ENCODE measurements at regions not wholly inside any gene's neighbourhood (a gene's known extent, or its start where the extent isn't known, plus 50 kb on each side); places are given as distances from the start of the nearest gene placed in this dataset.

DNA sequence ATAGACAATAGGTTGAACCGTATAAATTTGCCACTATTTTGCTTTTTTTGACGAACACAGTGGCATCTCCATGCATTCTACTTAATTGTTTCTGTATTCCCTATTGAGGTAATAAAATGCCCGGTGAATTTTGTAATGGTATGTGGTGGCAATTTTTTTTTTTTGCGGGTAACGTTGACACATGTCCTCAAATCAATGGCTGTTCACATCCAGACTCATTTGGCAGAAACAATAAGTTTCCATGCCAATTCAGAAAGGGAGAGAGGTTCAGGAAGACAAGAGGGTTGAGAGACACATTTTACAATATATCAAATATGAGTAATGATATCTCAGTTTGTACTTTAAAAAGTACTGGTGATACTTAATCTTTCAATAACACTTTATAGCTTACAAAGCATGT is 463.9 kb downstream of the WDR72 start:
- no peaks in the 10 kb centered on the region for H3K4me1 ChIP-seq
- TF ChIP-seq, protein P1, sequence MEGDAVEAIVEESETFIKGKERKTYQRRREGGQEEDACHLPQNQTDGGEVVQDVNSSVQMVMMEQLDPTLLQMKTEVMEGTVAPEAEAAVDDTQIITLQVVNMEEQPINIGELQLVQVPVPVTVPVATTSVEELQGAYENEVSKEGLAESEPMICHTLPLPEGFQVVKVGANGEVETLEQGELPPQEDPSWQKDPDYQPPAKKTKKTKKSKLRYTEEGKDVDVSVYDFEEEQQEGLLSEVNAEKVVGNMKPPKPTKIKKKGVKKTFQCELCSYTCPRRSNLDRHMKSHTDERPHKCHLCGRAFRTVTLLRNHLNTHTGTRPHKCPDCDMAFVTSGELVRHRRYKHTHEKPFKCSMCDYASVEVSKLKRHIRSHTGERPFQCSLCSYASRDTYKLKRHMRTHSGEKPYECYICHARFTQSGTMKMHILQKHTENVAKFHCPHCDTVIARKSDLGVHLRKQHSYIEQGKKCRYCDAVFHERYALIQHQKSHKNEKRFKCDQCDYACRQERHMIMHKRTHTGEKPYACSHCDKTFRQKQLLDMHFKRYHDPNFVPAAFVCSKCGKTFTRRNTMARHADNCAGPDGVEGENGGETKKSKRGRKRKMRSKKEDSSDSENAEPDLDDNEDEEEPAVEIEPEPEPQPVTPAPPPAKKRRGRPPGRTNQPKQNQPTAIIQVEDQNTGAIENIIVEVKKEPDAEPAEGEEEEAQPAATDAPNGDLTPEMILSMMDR (IDR thresholded peaks at IDR 0.05; ENCODE audit: borderline replicate concordance) = no peak
- H3K27ac ChIP-seq (replicated peaks) = no peak overlapping the region
- H3K27me3 ChIP-seq (ENCODE audit: low read depth) = no peaks in the 10 kb centered on the region
- no peak overlapping the region for H3K4me3 ChIP-seq
- no peak for DNase-seq
- intact Hi-C loops (cut with micrococcal nuclease) = no loop called here
- no peaks in the 10 kb centered on the region for H3K9me3 ChIP-seq (replicated peaks)
- H3K36me3 ChIP-seq = no peaks in the 10 kb centered on the region

DNA sequence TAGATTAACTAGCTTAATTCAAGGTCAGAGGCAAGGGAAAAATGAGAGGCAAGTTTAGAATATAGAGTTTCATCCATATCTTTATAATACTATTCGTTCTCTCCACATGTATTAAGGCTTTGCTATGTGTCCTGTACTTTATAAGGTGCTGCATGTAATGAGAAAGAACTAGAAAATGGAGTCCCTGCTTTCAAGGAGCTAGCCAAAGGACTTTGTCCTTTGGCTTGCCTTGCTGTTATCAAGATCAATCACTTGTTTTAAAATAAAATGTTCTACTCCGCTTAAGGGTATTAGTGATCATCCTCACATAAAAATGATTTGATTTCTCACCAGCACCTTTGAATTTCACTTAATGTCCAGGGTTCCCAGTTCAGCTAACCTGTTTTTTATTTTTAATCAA is 470.9 kb downstream of the WDR72 start:
- Histone ChIP-seq H3K27me3 (ENCODE audit: low read depth) (no peaks in the 10 kb centered on the region), H3K36me3 (no peaks in the 10 kb centered on the region), H3K4me1 (no peaks in the 10 kb centered on the region), H3K4me3 (no peak overlapping the region), H3K9me3 (replicated peaks) (peaks cover 5% of the 10 kb centered on the region), H3K27ac (replicated peaks) (no peak overlapping the region)
- intact Hi-C loops (cut with micrococcal nuclease) = no loop called here
- TF ChIP-seq, protein P1 (IDR thresholded peaks at IDR 0.05; ENCODE audit: borderline replicate concordance) = no peak
- DNase-seq = no peak

DNA sequence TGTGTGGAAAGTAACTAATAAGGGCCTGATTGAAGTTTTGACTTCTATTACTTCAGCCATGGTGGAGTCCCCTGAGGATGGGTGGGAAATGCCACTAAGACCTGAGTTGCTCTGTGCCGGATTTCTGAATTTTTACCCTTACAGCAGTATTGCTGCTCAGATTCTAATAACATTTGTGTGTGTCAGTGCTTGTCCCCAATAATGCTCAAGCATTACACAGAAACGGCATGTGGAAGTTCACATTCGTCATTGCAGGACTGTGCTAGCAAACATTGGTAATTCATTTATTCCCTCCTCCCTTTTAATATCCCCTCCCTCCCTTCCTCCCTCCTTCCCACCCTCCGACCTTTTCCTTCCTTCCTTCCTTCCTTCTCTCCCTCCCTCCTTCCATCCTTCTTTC is 484.5 kb upstream of the ONECUT1 start:
- intact Hi-C loops (cut with micrococcal nuclease) = no loop called here
- Histone ChIP-seq H3K27ac (replicated peaks) (no peak overlapping the region), H3K4me1 (no peaks in the 10 kb centered on the region), H3K9me3 (replicated peaks) (peaks cover 6% of the 10 kb centered on the region), H3K4me3 (no peak overlapping the region), H3K36me3 (no peaks in the 10 kb centered on the region), H3K27me3 (ENCODE audit: low read depth) (no peaks in the 10 kb centered on the region)
- TF ChIP-seq, protein P1 (IDR thresholded peaks at IDR 0.05; ENCODE audit: borderline replicate concordance) = no peak
- DNase-seq = no peak

DNA sequence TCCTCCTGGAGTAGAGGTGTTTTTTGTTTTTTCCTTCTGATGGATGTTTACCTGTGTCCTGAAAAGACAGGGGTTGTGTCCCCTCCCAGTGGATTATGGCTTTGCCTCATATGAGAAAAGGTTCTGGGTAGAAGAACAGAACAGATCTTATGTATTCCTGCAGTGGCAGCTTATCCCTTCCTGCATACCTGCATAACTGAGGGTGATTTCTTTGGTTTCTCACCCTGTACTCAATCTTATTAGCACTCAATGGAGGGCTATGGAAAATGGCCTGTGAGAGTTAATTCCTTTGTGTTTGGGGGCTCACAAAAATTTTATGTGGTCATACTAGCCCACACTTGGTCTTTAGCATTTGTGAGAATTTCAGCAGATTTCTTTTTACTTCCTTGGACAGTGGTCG is 482.0 kb upstream of the ONECUT1 start:
- intact Hi-C loops (cut with micrococcal nuclease) = no loop called here
- Histone ChIP-seq H3K4me1 (no peaks in the 10 kb centered on the region), H3K9me3 (replicated peaks) (no peaks in the 10 kb centered on the region), H3K27me3 (ENCODE audit: low read depth) (no peaks in the 10 kb centered on the region), H3K4me3 (no peak overlapping the region), H3K36me3 (no peaks in the 10 kb centered on the region), H3K27ac (replicated peaks) (no peak overlapping the region)
- TF ChIP-seq, protein P1 (IDR thresholded peaks at IDR 0.05; ENCODE audit: borderline replicate concordance) = no peak
- DNase-seq = no peak

DNA sequence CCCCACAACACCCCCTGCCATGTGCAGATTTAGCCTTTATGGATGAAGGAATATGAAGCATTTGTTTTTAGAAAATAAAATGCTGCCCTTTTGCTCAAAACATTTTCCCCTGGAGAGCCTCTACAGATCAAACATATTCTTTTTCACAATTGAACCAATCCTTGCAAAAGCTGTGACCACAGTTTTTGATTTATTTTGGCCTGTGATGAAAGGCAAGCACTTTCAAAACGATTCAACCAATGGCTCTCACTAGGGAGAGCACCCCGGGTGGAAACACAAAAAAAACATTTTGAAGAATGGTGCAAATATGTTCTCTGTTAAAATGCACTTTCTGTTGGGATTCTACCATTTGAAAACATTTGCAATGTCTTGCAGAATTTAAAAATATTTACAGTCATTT is 476.0 kb upstream of the ONECUT1 start:
- no peak for DNase-seq
- no peaks in the 10 kb centered on the region for H3K4me1 ChIP-seq
- H3K27me3 ChIP-seq (ENCODE audit: low read depth) = no peaks in the 10 kb centered on the region
- H3K9me3 ChIP-seq (replicated peaks) = no peaks in the 10 kb centered on the region
- H3K4me3 ChIP-seq = no peak overlapping the region
- no peaks in the 10 kb centered on the region for H3K36me3 ChIP-seq
- no peak overlapping the region for H3K27ac ChIP-seq (replicated peaks)
- TF ChIP-seq, protein P1 (IDR thresholded peaks at IDR 0.05; ENCODE audit: borderline replicate concordance) = no peak
- intact Hi-C loops (cut with micrococcal nuclease) = no loop called here

DNA sequence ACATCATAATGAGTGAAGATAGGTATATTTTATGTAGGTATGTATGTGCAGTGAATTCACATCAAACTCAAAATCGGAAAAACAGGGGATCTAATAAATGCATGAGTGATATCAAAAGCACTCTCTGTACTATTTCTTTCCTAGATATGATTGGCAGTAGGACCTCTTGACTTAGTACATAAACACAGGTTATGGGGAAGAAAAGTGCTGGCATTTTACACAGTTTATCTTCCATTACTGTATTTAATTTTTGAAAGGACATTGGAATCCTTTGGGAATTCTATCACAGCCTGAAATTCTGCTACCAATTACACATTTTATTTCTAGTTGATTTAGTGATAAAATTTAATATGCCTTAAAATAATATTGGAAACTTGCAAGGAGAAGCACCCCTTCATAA is 470.5 kb upstream of the ONECUT1 start:
- Histone ChIP-seq H3K36me3 (no peaks in the 10 kb centered on the region), H3K4me1 (no peaks in the 10 kb centered on the region), H3K27ac (replicated peaks) (no peak overlapping the region), H3K27me3 (ENCODE audit: low read depth) (no peaks in the 10 kb centered on the region), H3K4me3 (no peak overlapping the region), H3K9me3 (replicated peaks) (no peaks in the 10 kb centered on the region)
- TF ChIP-seq, protein P1 (IDR thresholded peaks at IDR 0.05; ENCODE audit: borderline replicate concordance) = no peak
- intact Hi-C loops (cut with micrococcal nuclease) = no loop called here
- DNase-seq = no peak
